ENCODE measurements at regions not wholly inside any gene's neighbourhood (a gene's known extent, or its start where the extent isn't known, plus 50 kb on each side); places are given as distances from the start of the nearest gene placed in this dataset.

DNA sequence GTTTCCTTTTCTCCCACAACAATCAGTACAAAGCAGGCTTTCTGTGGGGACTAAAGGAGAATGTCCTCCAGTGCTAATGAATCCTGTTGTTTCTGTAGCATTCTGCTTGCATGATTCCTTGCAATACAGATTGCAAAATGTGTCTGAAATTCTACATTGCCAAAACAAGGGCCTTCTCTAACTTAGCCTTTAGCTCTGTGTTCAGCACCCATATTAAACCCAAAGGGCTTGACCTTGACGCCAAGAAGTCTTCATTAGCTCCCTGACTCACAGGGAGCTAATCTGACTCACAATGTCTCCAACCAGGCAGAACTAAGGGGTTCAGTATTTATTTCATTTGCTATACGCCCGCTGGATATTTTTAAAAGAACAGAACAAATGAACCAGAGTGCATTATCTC, 241.4 kb upstream of the CLNK start:
- DNase-seq = no peak
- H3K36me3 ChIP-seq (ENCODE audit: insufficient read depth, low read length) = no peaks in the 10 kb centered on the region
- H3K27ac ChIP-seq (ENCODE audit: low read depth, low read length) = no peak overlapping the region
- intact Hi-C loops (cut with micrococcal nuclease) = no loop called here
- H3K9me3 Mint-ChIP-seq = peaks cover 0 to 3% (median 0%) of the 10 kb centered on the region in 8 donors
- no peaks in the 10 kb centered on the region for H3K9me3 ChIP-seq (ENCODE audit: control insufficient read depth in 1 of 2, low read length in 2 of 2)
- ChIA-PET POLR2A (ENCODE audit: partially characterized antibody) (no interaction called here), CTCF (ENCODE audit: partially characterized antibody) (no interaction called here)
- H3K4me3 Mint-ChIP-seq = no peak overlapping the region
- H3K36me3 Mint-ChIP-seq = no peaks in the 10 kb centered on the region
- H3K4me1 Mint-ChIP-seq = no peaks in the 10 kb centered on the region
- no peak overlapping the region for H3K4me3 ChIP-seq (ENCODE audit: low read length in 2 of 2)
- H3K27me3 Mint-ChIP-seq = no peaks in the 10 kb centered on the region
- no peak overlapping the region for H3K27ac Mint-ChIP-seq
- H3K4me1 ChIP-seq (ENCODE audit: insufficient read depth, low read length) = no peaks in the 10 kb centered on the region
- H3K27me3 ChIP-seq (ENCODE audit: insufficient read depth, low read length) = no peaks in the 10 kb centered on the region

- Mint-ChIP-seq H3K4me1 (no peaks in the 10 kb centered on the region), H3K9me3 (no peaks in the 10 kb centered on the region), H3K27me3 (no peaks in the 10 kb centered on the region), H3K36me3 (no peaks in the 10 kb centered on the region), H3K4me3 (no peak overlapping the region), H3K27ac (no peak overlapping the region)
- Histone ChIP-seq H3K36me3 (ENCODE audit: insufficient read depth, low read length) (no peaks in the 10 kb centered on the region), H3K4me3 (ENCODE audit: low read length in 2 of 2) (no peak overlapping the region), H3K4me1 (ENCODE audit: insufficient read depth, low read length) (no peaks in the 10 kb centered on the region), H3K9me3 (ENCODE audit: control insufficient read depth in 1 of 2, low read length in 2 of 2) (no peaks in the 10 kb centered on the region), H3K27me3 (ENCODE audit: insufficient read depth, low read length) (no peaks in the 10 kb centered on the region), H3K27ac (ENCODE audit: low read depth, low read length) (no peak overlapping the region)
- intact Hi-C loops (cut with micrococcal nuclease) = no loop called here
- ChIA-PET CTCF (ENCODE audit: partially characterized antibody) (no interaction called here), POLR2A (ENCODE audit: partially characterized antibody) (no interaction called here)
- DNase-seq = no peak
These were observed 239.7 kb upstream of the CLNK start for GRCh38 chr4:10924274-10924673.

- Histone ChIP-seq H3K27ac (ENCODE audit: low read depth, low read length) (no peak overlapping the region), H3K4me1 (ENCODE audit: insufficient read depth, low read length) (no peaks in the 10 kb centered on the region), H3K36me3 (ENCODE audit: insufficient read depth, low read length) (no peaks in the 10 kb centered on the region), H3K4me3 (ENCODE audit: low read length in 2 of 2) (no peak overlapping the region), H3K9me3 (ENCODE audit: control insufficient read depth in 1 of 2, low read length in 2 of 2) (no peaks in the 10 kb centered on the region), H3K27me3 (ENCODE audit: insufficient read depth, low read length) (no peaks in the 10 kb centered on the region)
- CTCF ChIA-PET (ENCODE audit: partially characterized antibody) = no interaction called here
- peaks cover 0 to 1% (median 0%) of the 10 kb centered on the region in 8 donors for H3K9me3 Mint-ChIP-seq
- H3K27me3 Mint-ChIP-seq = no peaks in the 10 kb centered on the region
- POLR2A ChIA-PET (ENCODE audit: partially characterized antibody) = no interaction called here
- no peak overlapping the region for H3K27ac Mint-ChIP-seq
- H3K4me3 Mint-ChIP-seq = no peak overlapping the region
- no peaks in the 10 kb centered on the region for H3K36me3 Mint-ChIP-seq
- intact Hi-C loops (cut with micrococcal nuclease) = no loop called here
- H3K4me1 Mint-ChIP-seq = no peaks in the 10 kb centered on the region
- no peak for DNase-seq
These were observed 233.0 kb upstream of the CLNK start for GRCh38 chr4:10917566-10917965.

- ChIA-PET CTCF (ENCODE audit: partially characterized antibody) (no interaction called here), POLR2A (ENCODE audit: partially characterized antibody) (no interaction called here)
- intact Hi-C loops (cut with micrococcal nuclease) = no loop called here
- no peaks in the 10 kb centered on the region for H3K4me1 Mint-ChIP-seq
- H3K27me3 ChIP-seq (ENCODE audit: insufficient read depth, low read length) = no peaks in the 10 kb centered on the region
- H3K27ac Mint-ChIP-seq = no peak overlapping the region
- H3K27me3 Mint-ChIP-seq = peaks cover 0 to 2% of the 10 kb centered on the region in 2 donors
- no peak for DNase-seq
- no peak overlapping the region for H3K27ac ChIP-seq (ENCODE audit: low read depth, low read length)
- H3K36me3 ChIP-seq (ENCODE audit: insufficient read depth, low read length) = no peaks in the 10 kb centered on the region
- peaks cover 0 to 7% (median 2%) of the 10 kb centered on the region in 8 donors for H3K9me3 Mint-ChIP-seq
- no peaks in the 10 kb centered on the region for H3K36me3 Mint-ChIP-seq
- no peaks in the 10 kb centered on the region for H3K4me1 ChIP-seq (ENCODE audit: insufficient read depth, low read length)
- H3K9me3 ChIP-seq (ENCODE audit: control insufficient read depth in 1 of 2, low read length in 2 of 2) = no peaks in the 10 kb centered on the region
- H3K4me3 Mint-ChIP-seq = no peak overlapping the region
- H3K4me3 ChIP-seq (ENCODE audit: low read length in 2 of 2) = no peak overlapping the region
These were observed 213.5 kb upstream of the CLNK start for GRCh38 chr4:10898072-10898471.

DNA sequence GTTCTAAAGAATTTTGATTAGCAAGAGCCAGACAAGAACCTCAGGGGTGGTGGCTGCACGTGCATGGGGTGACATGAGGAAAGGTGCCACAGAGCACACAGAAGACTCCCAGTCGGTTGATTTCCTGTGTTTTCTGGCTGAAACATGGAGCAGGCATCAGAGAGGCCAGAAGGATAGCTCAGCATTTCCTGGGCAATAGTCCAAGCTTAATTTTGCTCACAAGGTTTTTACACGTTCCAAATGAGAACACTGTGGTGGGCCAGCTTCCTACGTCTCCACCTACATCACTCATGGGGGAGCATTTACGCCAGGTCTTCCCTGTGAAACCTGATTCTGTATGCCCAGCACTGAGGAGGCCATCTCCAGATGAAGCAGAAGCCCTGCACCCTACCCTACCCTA, 212.5 kb upstream of the CLNK start:
- CTCF ChIA-PET (ENCODE audit: partially characterized antibody) = no interaction called here
- Histone ChIP-seq H3K27me3 (ENCODE audit: insufficient read depth, low read length) (no peaks in the 10 kb centered on the region), H3K4me1 (ENCODE audit: insufficient read depth, low read length) (no peaks in the 10 kb centered on the region), H3K4me3 (ENCODE audit: low read length in 2 of 2) (no peak overlapping the region), H3K27ac (ENCODE audit: low read depth, low read length) (no peak overlapping the region), H3K9me3 (ENCODE audit: control insufficient read depth in 1 of 2, low read length in 2 of 2) (no peaks in the 10 kb centered on the region), H3K36me3 (ENCODE audit: insufficient read depth, low read length) (no peaks in the 10 kb centered on the region)
- H3K4me3 Mint-ChIP-seq = no peak overlapping the region
- peaks cover 0 to 2% of the 10 kb centered on the region in 2 donors for H3K27me3 Mint-ChIP-seq
- intact Hi-C loops (cut with micrococcal nuclease) = no loop called here
- DNase-seq = no peak
- POLR2A ChIA-PET (ENCODE audit: partially characterized antibody) = no interaction called here
- H3K9me3 Mint-ChIP-seq = peaks cover 0 to 4% (median 2%) of the 10 kb centered on the region in 8 donors
- no peak overlapping the region for H3K27ac Mint-ChIP-seq
- H3K36me3 Mint-ChIP-seq = no peaks in the 10 kb centered on the region
- no peaks in the 10 kb centered on the region for H3K4me1 Mint-ChIP-seq

- POLR2A ChIA-PET (ENCODE audit: partially characterized antibody) = no interaction called here
- Histone ChIP-seq H3K27me3 (ENCODE audit: insufficient read depth, low read length) (no peaks in the 10 kb centered on the region), H3K4me1 (ENCODE audit: insufficient read depth, low read length) (no peaks in the 10 kb centered on the region), H3K9me3 (ENCODE audit: control insufficient read depth in 1 of 2, low read length in 2 of 2) (no peaks in the 10 kb centered on the region), H3K4me3 (ENCODE audit: low read length in 2 of 2) (no peak overlapping the region), H3K27ac (ENCODE audit: low read depth, low read length) (no peak overlapping the region), H3K36me3 (ENCODE audit: insufficient read depth, low read length) (no peaks in the 10 kb centered on the region)
- CTCF ChIA-PET (ENCODE audit: partially characterized antibody) = interaction anchor here (0.9 to 2.2 kb wide), 3 partner anchors 23 to 531 kb away, joined by 3 to 9 read pairs (median 5); no protein-coding TSS in a partner anchor
- intact Hi-C loops (cut with micrococcal nuclease) = no loop called here
- Mint-ChIP-seq H3K27me3 (no peaks in the 10 kb centered on the region), H3K9me3 (peaks cover 0 to 3% (median 0%) of the 10 kb centered on the region in 8 donors), H3K4me3 (no peak overlapping the region), H3K36me3 (no peaks in the 10 kb centered on the region), H3K4me1 (no peaks in the 10 kb centered on the region), H3K27ac (peak overlapping the region in 1 of 7 donors; percentile 26)
- DNase-seq = no peak
These were observed 208.8 kb upstream of the CLNK start for GRCh38 chr4:10893395-10893794.

DNA sequence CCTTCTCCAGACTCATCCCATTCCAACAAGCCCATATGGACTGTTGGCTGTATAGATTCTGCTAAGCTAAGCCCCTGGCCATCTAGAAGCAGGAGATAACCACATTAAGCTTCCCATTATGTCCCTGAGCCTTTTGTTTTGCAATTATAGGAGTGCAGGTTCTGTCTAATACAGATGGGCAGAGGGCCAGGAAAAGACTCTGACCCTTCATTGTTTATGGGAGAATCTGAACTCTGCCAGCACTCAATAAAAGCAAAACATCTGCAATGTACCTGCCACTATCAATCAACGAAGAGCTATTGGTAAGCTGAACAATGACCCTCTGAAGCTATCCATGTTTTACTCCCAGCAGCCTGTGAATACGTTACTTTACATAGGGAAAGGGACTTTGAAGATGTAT, 207.3 kb upstream of the CLNK start:
- intact Hi-C loops (cut with micrococcal nuclease) = no loop called here
- H3K9me3 ChIP-seq (ENCODE audit: control insufficient read depth in 1 of 2, low read length in 2 of 2) = no peaks in the 10 kb centered on the region
- Mint-ChIP-seq H3K4me1 (no peaks in the 10 kb centered on the region), H3K9me3 (no peaks in the 10 kb centered on the region), H3K4me3 (no peak overlapping the region), H3K27me3 (no peaks in the 10 kb centered on the region), H3K27ac (no peak overlapping the region), H3K36me3 (no peaks in the 10 kb centered on the region)
- H3K36me3 ChIP-seq (ENCODE audit: insufficient read depth, low read length) = no peaks in the 10 kb centered on the region
- no peak overlapping the region for H3K4me3 ChIP-seq (ENCODE audit: low read length in 2 of 2)
- H3K27me3 ChIP-seq (ENCODE audit: insufficient read depth, low read length) = no peaks in the 10 kb centered on the region
- H3K4me1 ChIP-seq (ENCODE audit: insufficient read depth, low read length) = no peaks in the 10 kb centered on the region
- POLR2A ChIA-PET (ENCODE audit: partially characterized antibody) = no interaction called here
- CTCF ChIA-PET (ENCODE audit: partially characterized antibody) = interaction anchor here (2.2 kb wide), 2 partner anchors 13 to 532 kb away, joined by 6 to 9 read pairs; no protein-coding TSS in a partner anchor
- H3K27ac ChIP-seq (ENCODE audit: low read depth, low read length) = no peak overlapping the region
- DNase-seq = no peak

GRCh38 chr4:10889819-10890218, 205.3 kb upstream of the CLNK start:
- no peak overlapping the region for H3K27ac Mint-ChIP-seq

More at GRCh38 chr4:10889819-10890218, 205.3 kb upstream of the CLNK start:
- Mint-ChIP-seq H3K4me3 (no peak overlapping the region), H3K36me3 (no peaks in the 10 kb centered on the region), H3K9me3 (no peaks in the 10 kb centered on the region), H3K4me1 (no peaks in the 10 kb centered on the region), H3K27me3 (no peaks in the 10 kb centered on the region)
- Histone ChIP-seq H3K36me3 (ENCODE audit: insufficient read depth, low read length) (no peaks in the 10 kb centered on the region), H3K9me3 (ENCODE audit: control insufficient read depth in 1 of 2, low read length in 2 of 2) (no peaks in the 10 kb centered on the region), H3K4me1 (ENCODE audit: insufficient read depth, low read length) (no peaks in the 10 kb centered on the region), H3K27me3 (ENCODE audit: insufficient read depth, low read length) (no peaks in the 10 kb centered on the region), H3K4me3 (ENCODE audit: low read length in 2 of 2) (no peak overlapping the region), H3K27ac (ENCODE audit: low read depth, low read length) (no peak overlapping the region)
- POLR2A ChIA-PET (ENCODE audit: partially characterized antibody) = no interaction called here
- DNase-seq = no peak
- CTCF ChIA-PET (ENCODE audit: partially characterized antibody) = interaction anchor here (2.2 kb wide), 1 partner anchor 11 kb away, joined by 6 read pairs; no protein-coding TSS in a partner anchor
- intact Hi-C loops (cut with micrococcal nuclease) = no loop called here
